Endothelial cell of umbilical vein (primary cell): ENCODE measurements at regions not wholly inside any gene's neighbourhood (a gene's known extent, or its start where the extent isn't known, plus 50 kb on each side); places are given as distances from the start of the nearest gene placed in this dataset.

ENCODE experiments used
- BruUV-seq: library from RNA; stranded (reverse); fragments of 400-500 nt; replicated peaks from 2 replicates; lab custom pipeline; 2021; lab: Mats Ljungman, UMichigan
- CTCF ChIA-PET: fragments of 300-600, 350-600 bp; sonication (Branson Sonifier 250); formaldehyde crosslinking; loops from one replicate; lab custom pipeline; 2021; ENCODE audit warnings: antibody characterized with exemption, inconsistent platforms; lab: Charles Lee
- POLR2A ChIA-PET: fragments of 300-600, 350-600 bp; sonication (Branson Sonifier 250); formaldehyde crosslinking; loops from one replicate; lab custom pipeline; 2021; ENCODE audit warnings: antibody characterized with exemption, inconsistent platforms; lab: Charles Lee
- DNase-seq: peaks from one replicate; pipeline ENCODE4 v3.0.0-alpha.2; 2011; ENCODE audit warnings: low read depth, low spot score
- FAIRE-seq: peaks from 2 replicates; lab custom pipeline; 2011; peaks lifted over from hg19 to GRCh38; lab: Jason Lieb, UNC
- H2AFZ ChIP-seq: 2 replicates; pipeline ENCODE4 v1.6.0; 2012; ENCODE audit warnings: low read depth, low read length, control low read depth, inconsistent platforms
- H3K27ac ChIP-seq: 2 replicates; pipeline ENCODE4 v1.5.1; 2011; ENCODE audit warnings: low read depth, mild to moderate bottlenecking, control low read depth, low read length, moderate library complexity; ENCODE audit not compliant: insufficient read depth
- H3K27me3 ChIP-seq, 2 experiments: 2 replicates each; pipeline versions ENCODE4 v1.6.0 to v1.6.1; 2011; ENCODE audit warnings: low read length in 2 of 2, mixed read lengths in 1 of 2; ENCODE audit not compliant: control insufficient read depth in 2 of 2, insufficient read depth in 2 of 2
- H3K36me3 ChIP-seq, 2 experiments: 2 replicates in 1 of 2; 3 replicates in 1 of 2; pipeline ENCODE4 v1.5.1; 2011; ENCODE audit warnings: low read length in 2 of 2, mild to moderate bottlenecking in 1 of 2, moderate library complexity in 1 of 2; ENCODE audit not compliant: control insufficient read depth in 2 of 2, insufficient read depth in 2 of 2; ENCODE audit errors: extremely low read depth in 1 of 2
- H3K4me1 ChIP-seq: 3 replicates; pipeline ENCODE4 v1.5.1; 2011; ENCODE audit warnings: mild to moderate bottlenecking, low read length; ENCODE audit not compliant: control insufficient read depth, insufficient read depth; ENCODE audit errors: extremely low read depth
- H3K4me2 ChIP-seq: 2 replicates; pipeline ENCODE4 v1.6.1; 2011; ENCODE audit warnings: low read length, control low read depth, mixed read lengths; ENCODE audit not compliant: insufficient read depth
- H3K4me3 ChIP-seq, 3 experiments: fragments of 200-600 bp in 1 of 3; sonication (generic), shearing (Covaris generic) in 1 of 3; replicated peaks in 1 of 3; 2 replicates each; pipeline ENCODE4 v1.5.1; 2011 to 2016; ENCODE audit warnings: control low read depth in 3 of 3, low read length in 3 of 3, mild to moderate bottlenecking in 2 of 3, inconsistent platforms in 1 of 3, low read depth in 1 of 3, moderate library complexity in 1 of 3; ENCODE audit not compliant: insufficient read depth in 1 of 3
- H3K79me2 ChIP-seq: 2 replicates; pipeline ENCODE4 v1.6.0; 2012; ENCODE audit warnings: low read length, inconsistent platforms; ENCODE audit not compliant: control insufficient read depth, insufficient read depth
- H3K9ac ChIP-seq: replicated peaks from 2 replicates; pipeline ENCODE3; 2011; ENCODE audit warnings: low read length, control low read depth; ENCODE audit not compliant: insufficient read depth; ENCODE audit errors: extremely low read depth
- H3K9me1 ChIP-seq: replicated peaks from 3 replicates; pipeline ENCODE4 v1.6.0; 2011; ENCODE audit warnings: mild to moderate bottlenecking, low read length; ENCODE audit not compliant: control insufficient read depth, insufficient read depth; ENCODE audit errors: extremely low read depth
- H3K9me3 ChIP-seq: replicated peaks from 2 replicates; pipeline ENCODE4 v1.5.1; 2012; ENCODE audit warnings: low read length, inconsistent platforms; ENCODE audit not compliant: control insufficient read depth, insufficient read depth
- H4K20me1 ChIP-seq: replicated peaks from 2 replicates; pipeline ENCODE3; 2011; ENCODE audit warnings: mild to moderate bottlenecking, low read length; ENCODE audit not compliant: control insufficient read depth, insufficient read depth; ENCODE audit errors: extremely low read depth
- EZH2 ChIP-seq: IDR thresholded peaks from 2 replicates; pipeline ENCODE4 v1.6.1; 2012; ENCODE audit warnings: borderline replicate concordance, low read depth, mild to moderate bottlenecking, moderate library complexity, low read length, inconsistent platforms; ENCODE audit not compliant: severe bottlenecking
- FOS ChIP-seq: IDR thresholded peaks from 2 replicates; pipeline ENCODE4 v1.6.1; 2011; ENCODE audit warnings: mild to moderate bottlenecking, low read length, moderate library complexity, borderline replicate concordance; ENCODE audit not compliant: insufficient read depth
- GATA2 ChIP-seq: IDR thresholded peaks from 2 replicates; pipeline ENCODE4 v1.7.0; 2011; ENCODE audit warnings: low read depth, mild to moderate bottlenecking, moderate library complexity, mixed read lengths, low read length; ENCODE audit not compliant: insufficient read length, insufficient read depth
- JUN ChIP-seq: IDR thresholded peaks from 2 replicates; pipeline ENCODE4 v1.6.1; 2011; ENCODE audit warnings: borderline replicate concordance, low read depth; ENCODE audit not compliant: insufficient read length, insufficient read depth
- MYC ChIP-seq: IDR thresholded peaks from one replicate; pipeline ENCODE4 v1.6.1; 2011; ENCODE audit warnings: mild to moderate bottlenecking, low read depth, low read length
- POLR2A ChIP-seq: IDR thresholded peaks from 2 replicates; pipeline ENCODE4 v1.6.1; 2012; ENCODE audit warnings: low read depth, mild to moderate bottlenecking, control low read depth, low read length
- POLR2AphosphoS5 ChIP-seq: IDR thresholded peaks from 2 replicates; pipeline ENCODE4 v1.6.1; 2012; ENCODE audit warnings: low read depth, mild to moderate bottlenecking, control low read depth, low read length, moderate library complexity; ENCODE audit not compliant: insufficient read depth
- dilution Hi-C: fragments of 300-500 bp; cut with MboI; formaldehyde crosslinking; loops from one replicate; pipeline ENCODE4 v1.15.0; 2019; ENCODE audit warnings: low sequenced_read_pairs; ENCODE audit not compliant: extremely low pct_ligation_motif_present
- intact Hi-C: fragments of 100-400 bp; cut with micrococcal nuclease; formaldehyde crosslinking; loops from one replicate; pipeline ENCODE4 v1.10.0; 2022
- TF ChIP-seq, protein P1 (sequence below): IDR thresholded peaks from 2 replicates; pipeline ENCODE4 v1.6.1; 2011; ENCODE audit not compliant: insufficient read depth, insufficient read length
- TF ChIP-seq, protein P2 (sequence below), 2 donors: IDR thresholded peaks; 1 replicate in 1 of 2; 2 replicates in 1 of 2; pipeline ENCODE4 v1.5.1; 2011; ENCODE audit warnings: low read length in 2 of 2, mild to moderate bottlenecking in 2 of 2, moderate library complexity in 2 of 2, control low read depth in 1 of 2, inconsistent platforms in 1 of 2, low read depth in 1 of 2; ENCODE audit not compliant: insufficient read depth in 1 of 2; ENCODE audit errors: extremely low read depth in 1 of 2

DNA sequence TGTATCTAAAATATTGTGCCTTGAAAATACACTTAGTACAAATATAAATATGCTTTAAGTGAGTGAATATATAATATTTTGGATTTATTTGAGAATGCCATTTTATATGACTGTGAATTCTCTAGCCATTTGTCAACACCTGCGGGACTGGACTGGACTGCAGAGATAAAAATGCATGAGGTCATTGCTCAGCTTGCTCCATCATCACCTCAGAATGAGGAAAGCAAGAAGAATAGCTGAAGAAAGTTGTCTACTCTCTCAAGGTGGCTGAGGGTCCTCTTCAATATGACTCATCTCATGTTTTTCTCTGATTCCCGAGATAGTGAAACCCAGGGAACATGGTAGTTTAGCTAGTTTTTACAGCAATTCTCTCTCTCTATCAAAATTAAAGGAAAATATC lies 732.5 kb upstream of the AGA start:
- H3K79me2 ChIP-seq: no peaks in the 10 kb centered on the region
- intact Hi-C loops (no loop called here), dilution Hi-C loops (no loop called here)
- POLR2A ChIA-PET: no interaction called here
- no peaks in the 10 kb centered on the region for H3K4me1 ChIP-seq
- FAIRE-seq (no peak), DNase-seq (no peak)
- H3K36me3 ChIP-seq: no peaks in the 10 kb centered on the region
- no peaks in the 10 kb centered on the region for H3K27me3 ChIP-seq
- no peak overlapping the region for H2AFZ ChIP-seq
- CTCF ChIA-PET: no interaction called here
- H3K9me1 ChIP-seq: no peaks in the 10 kb centered on the region
- no peak overlapping the region for H3K4me2 ChIP-seq
- BruUV-seq: no TSS peak
- TF ChIP-seq POLR2A (no peak), EZH2 (no peak), GATA2 (no peak), MYC (no peak), FOS (no peak), JUN (no peak), POLR2AphosphoS5 (no peak)
- TF ChIP-seq, protein P1, sequence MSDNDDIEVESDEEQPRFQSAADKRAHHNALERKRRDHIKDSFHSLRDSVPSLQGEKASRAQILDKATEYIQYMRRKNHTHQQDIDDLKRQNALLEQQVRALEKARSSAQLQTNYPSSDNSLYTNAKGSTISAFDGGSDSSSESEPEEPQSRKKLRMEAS: no peak
- TF ChIP-seq, protein P2, sequence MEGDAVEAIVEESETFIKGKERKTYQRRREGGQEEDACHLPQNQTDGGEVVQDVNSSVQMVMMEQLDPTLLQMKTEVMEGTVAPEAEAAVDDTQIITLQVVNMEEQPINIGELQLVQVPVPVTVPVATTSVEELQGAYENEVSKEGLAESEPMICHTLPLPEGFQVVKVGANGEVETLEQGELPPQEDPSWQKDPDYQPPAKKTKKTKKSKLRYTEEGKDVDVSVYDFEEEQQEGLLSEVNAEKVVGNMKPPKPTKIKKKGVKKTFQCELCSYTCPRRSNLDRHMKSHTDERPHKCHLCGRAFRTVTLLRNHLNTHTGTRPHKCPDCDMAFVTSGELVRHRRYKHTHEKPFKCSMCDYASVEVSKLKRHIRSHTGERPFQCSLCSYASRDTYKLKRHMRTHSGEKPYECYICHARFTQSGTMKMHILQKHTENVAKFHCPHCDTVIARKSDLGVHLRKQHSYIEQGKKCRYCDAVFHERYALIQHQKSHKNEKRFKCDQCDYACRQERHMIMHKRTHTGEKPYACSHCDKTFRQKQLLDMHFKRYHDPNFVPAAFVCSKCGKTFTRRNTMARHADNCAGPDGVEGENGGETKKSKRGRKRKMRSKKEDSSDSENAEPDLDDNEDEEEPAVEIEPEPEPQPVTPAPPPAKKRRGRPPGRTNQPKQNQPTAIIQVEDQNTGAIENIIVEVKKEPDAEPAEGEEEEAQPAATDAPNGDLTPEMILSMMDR (IDR thresholded peaks at IDR 0.05; ENCODE audit: extremely low read depth in 1 of 2, insufficient read depth in 1 of 2, low read depth in 1 of 2, low read length in 2 of 2): no peak
- no peak overlapping the region for H3K9ac ChIP-seq
- H3K9me3 ChIP-seq: no peaks in the 10 kb centered on the region
- no peak overlapping the region for H3K27ac ChIP-seq
- no peaks in the 10 kb centered on the region for H4K20me1 ChIP-seq
- no peak overlapping the region for H3K4me3 ChIP-seq
